SJCRH30 (cell line): ENCODE measurements at regions not wholly inside any gene's neighbourhood (a gene's known extent, or its start where the extent isn't known, plus 50 kb on each side); places are given as distances from the start of the nearest gene placed in this dataset.
A peak's percentile ranks its signal among the peaks of the same experiment; 100 is the strongest.

ENCODE experiments used
- DNase-seq, 2 experiments: peaks; one replicate each; pipeline ENCODE4 v3.0.0-alpha.2; 2015 to 2020
- H3K27ac ChIP-seq: fragments of 250-450 bp; sonication (Bioruptor Pico); 2 replicates; pipeline ENCODE4 v1.5.1; 2020; ENCODE audit warnings: mild to moderate bottlenecking, moderate library complexity
- H3K27me3 ChIP-seq: fragments of 250-450 bp; sonication (Bioruptor Pico); 2 replicates; pipeline ENCODE4 v1.5.1; 2020; ENCODE audit warnings: mild to moderate bottlenecking, moderate library complexity
- H3K36me3 ChIP-seq: fragments of 250-450 bp; sonication (Bioruptor Pico); 2 replicates; pipeline ENCODE4 v1.5.1; 2020; ENCODE audit warnings: mild to moderate bottlenecking, moderate library complexity
- H3K4me1 ChIP-seq: fragments of 250-450 bp; sonication (Bioruptor Pico); 2 replicates; pipeline ENCODE4 v1.5.1; 2020; ENCODE audit warnings: mild to moderate bottlenecking, moderate library complexity
- H3K4me3 ChIP-seq: fragments of 250-450 bp; sonication (Bioruptor Pico); 2 replicates; pipeline ENCODE4 v1.5.1; 2020; ENCODE audit warnings: mild to moderate bottlenecking, moderate library complexity
- H3K9me3 ChIP-seq: fragments of 250-450 bp; sonication (Bioruptor Pico); replicated peaks from 2 replicates; pipeline ENCODE4 v1.5.1; 2020; ENCODE audit warnings: mild to moderate bottlenecking, moderate library complexity

GRCh38 chr2:147792966-147793617 lies 51.7 kb upstream of the ACVR2A start:
- no peaks in the 10 kb centered on the region for H3K36me3 ChIP-seq
- DNase-seq, result peak; percentile 31 to 41
- no peaks in the 10 kb centered on the region for H3K9me3 ChIP-seq
- no peaks in the 10 kb centered on the region for H3K27me3 ChIP-seq
- H3K4me1 ChIP-seq, result peaks cover 19% of the 10 kb centered on the region
- H3K27ac ChIP-seq, result peak overlapping the region; percentile 67
- no peak overlapping the region for H3K4me3 ChIP-seq

- H3K36me3 ChIP-seq, result no peaks in the 10 kb centered on the region
- H3K4me3 ChIP-seq, result no peak overlapping the region
- DNase-seq, result no peak
- H3K4me1 ChIP-seq, result peaks cover 19% of the 10 kb centered on the region
- H3K27me3 ChIP-seq, result no peaks in the 10 kb centered on the region
- no peaks in the 10 kb centered on the region for H3K9me3 ChIP-seq
- H3K27ac ChIP-seq, result no peak overlapping the region
These were observed 54.2 kb upstream of the ACVR2A start for GRCh38 chr2:147790580-147790979.

GRCh38 chr2:147789720-147790119 lies 55.1 kb upstream of the ACVR2A start:
- H3K36me3 ChIP-seq, result no peaks in the 10 kb centered on the region
- H3K27ac ChIP-seq, result no peak overlapping the region
- no peak overlapping the region for H3K4me3 ChIP-seq
- peaks cover 19% of the 10 kb centered on the region for H3K4me1 ChIP-seq
- DNase-seq, result no peak
- H3K9me3 ChIP-seq, result no peaks in the 10 kb centered on the region
- no peaks in the 10 kb centered on the region for H3K27me3 ChIP-seq

- H3K9me3 ChIP-seq, result no peaks in the 10 kb centered on the region
- H3K4me1 ChIP-seq, result peaks cover 19% of the 10 kb centered on the region
- H3K27ac ChIP-seq, result no peak overlapping the region
- no peak overlapping the region for H3K4me3 ChIP-seq
- H3K27me3 ChIP-seq, result no peaks in the 10 kb centered on the region
- DNase-seq, result no peak
- no peaks in the 10 kb centered on the region for H3K36me3 ChIP-seq
These were observed 55.5 kb upstream of the ACVR2A start for GRCh38 chr2:147789287-147789686.

- no peaks in the 10 kb centered on the region for H3K36me3 ChIP-seq
- H3K27me3 ChIP-seq, result no peaks in the 10 kb centered on the region
- DNase-seq, result no peak
- no peak overlapping the region for H3K4me3 ChIP-seq
- peaks cover 6% of the 10 kb centered on the region; the same call in 1 of the 2 replicates for H3K4me1 ChIP-seq
- H3K27ac ChIP-seq, result no peak overlapping the region
- H3K9me3 ChIP-seq, result no peaks in the 10 kb centered on the region
These were observed 62.5 kb upstream of the ACVR2A start for GRCh38 chr2:147782141-147782930.

GRCh38 chr2:147779440-147779839 lies 65.4 kb upstream of the ACVR2A start:
- no peak overlapping the region for H3K4me3 ChIP-seq
- DNase-seq, result no peak
- peaks cover 6% of the 10 kb centered on the region; the same call in 1 of the 2 replicates for H3K4me1 ChIP-seq
- no peaks in the 10 kb centered on the region for H3K9me3 ChIP-seq
- no peak overlapping the region for H3K27ac ChIP-seq
- H3K36me3 ChIP-seq, result no peaks in the 10 kb centered on the region
- no peaks in the 10 kb centered on the region for H3K27me3 ChIP-seq

GRCh38 chr2:147777394-147777793 lies 67.4 kb upstream of the ACVR2A start:
- Histone ChIP-seq H3K9me3 (no peaks in the 10 kb centered on the region), H3K36me3 (no peaks in the 10 kb centered on the region)

GRCh38 chr2:147774805-147775204 lies 70.0 kb upstream of the ACVR2A start:
- Histone ChIP-seq H3K36me3 (no peaks in the 10 kb centered on the region), H3K4me1 (no peaks in the 10 kb centered on the region), H3K4me3 (no peak overlapping the region), H3K27ac (no peak overlapping the region), H3K9me3 (no peaks in the 10 kb centered on the region), H3K27me3 (no peaks in the 10 kb centered on the region)
- DNase-seq, result no peak

More at GRCh38 chr2:147777394-147777793, 67.4 kb upstream of the ACVR2A start:
- Histone ChIP-seq H3K27ac (no peak overlapping the region), H3K4me3 (no peak overlapping the region), H3K4me1 (0 out of 2 replicates have a peak, but pooled peaks cover 3% of the 10 kb centered on the region), H3K27me3 (no peaks in the 10 kb centered on the region)
- no peak for DNase-seq

- Histone ChIP-seq H3K36me3 (no peaks in the 10 kb centered on the region), H3K27ac (no peak overlapping the region), H3K27me3 (no peaks in the 10 kb centered on the region), H3K9me3 (no peaks in the 10 kb centered on the region), H3K4me1 (no peaks in the 10 kb centered on the region), H3K4me3 (no peak overlapping the region)
- DNase-seq, result no peak
These were observed 71.3 kb upstream of the ACVR2A start for GRCh38 chr2:147773479-147773878.

- Histone ChIP-seq H3K27ac (no peak overlapping the region), H3K36me3 (no peaks in the 10 kb centered on the region), H3K4me1 (no peaks in the 10 kb centered on the region), H3K27me3 (no peaks in the 10 kb centered on the region), H3K9me3 (no peaks in the 10 kb centered on the region), H3K4me3 (no peak overlapping the region)
- DNase-seq, result no peak
These were observed 72.0 kb upstream of the ACVR2A start for GRCh38 chr2:147772781-147773180.

- Histone ChIP-seq H3K36me3 (no peaks in the 10 kb centered on the region), H3K27ac (no peak overlapping the region), H3K27me3 (no peaks in the 10 kb centered on the region), H3K4me1 (no peaks in the 10 kb centered on the region), H3K4me3 (no peak overlapping the region), H3K9me3 (no peaks in the 10 kb centered on the region)
- DNase-seq, result no peak
These were observed 81.0 kb upstream of the ACVR2A start for GRCh38 chr2:147763861-147764260.

- Histone ChIP-seq H3K36me3 (no peaks in the 10 kb centered on the region), H3K27me3 (no peaks in the 10 kb centered on the region), H3K4me1 (no peaks in the 10 kb centered on the region), H3K9me3 (no peaks in the 10 kb centered on the region), H3K4me3 (no peak overlapping the region), H3K27ac (no peak overlapping the region)
- DNase-seq, result peak in 1 of 2 experiments; percentile 10
These were observed 83.8 kb upstream of the ACVR2A start for GRCh38 chr2:147760984-147761383.

GRCh38 chr2:147759536-147759935 lies 85.3 kb upstream of the ACVR2A start:
- H3K27ac ChIP-seq, result no peak overlapping the region
- no peaks in the 10 kb centered on the region for H3K9me3 ChIP-seq
- no peak for DNase-seq
- no peaks in the 10 kb centered on the region for H3K36me3 ChIP-seq
- H3K27me3 ChIP-seq, result no peaks in the 10 kb centered on the region
- H3K4me1 ChIP-seq, result no peaks in the 10 kb centered on the region
- no peak overlapping the region for H3K4me3 ChIP-seq

GRCh38 chr2:147758821-147759220 lies 86.0 kb upstream of the ACVR2A start:
- no peak for DNase-seq
- Histone ChIP-seq H3K36me3 (no peaks in the 10 kb centered on the region), H3K4me1 (no peaks in the 10 kb centered on the region), H3K9me3 (no peaks in the 10 kb centered on the region), H3K27me3 (no peaks in the 10 kb centered on the region), H3K4me3 (no peak overlapping the region), H3K27ac (no peak overlapping the region)

- no peak for DNase-seq
- H3K4me3 ChIP-seq, result no peak overlapping the region
- H3K4me1 ChIP-seq, result no peaks in the 10 kb centered on the region
These were observed 88.8 kb upstream of the ACVR2A start for GRCh38 chr2:147756069-147756468.

More at GRCh38 chr2:147756069-147756468, 88.8 kb upstream of the ACVR2A start:
- H3K36me3 ChIP-seq, result no peaks in the 10 kb centered on the region
- no peaks in the 10 kb centered on the region for H3K9me3 ChIP-seq
- H3K27me3 ChIP-seq, result no peaks in the 10 kb centered on the region
- no peak overlapping the region for H3K27ac ChIP-seq
